HG03103 (cell line): ENCODE measurements at regions not wholly inside any gene's neighbourhood (a gene's known extent, or its start where the extent isn't known, plus 50 kb on each side); places are given as distances from the start of the nearest gene placed in this dataset.
"Not testable (repeated sequence)": the region's sequence is repeated elsewhere in the genome, so short reads cannot be mapped to it uniquely, and the experiment has no call there.

Source experiments
- ATAC-seq: cut with Tn5 transposase; IDR thresholded peaks from one replicate; pipeline ENCODE4 v1.9.1; 2021; ENCODE audit warnings: low read depth; ENCODE audit not compliant: unreplicated experiment

GRCh38 chr3:61438253-61439121, 122.9 kb upstream of the PTPRG start:
- no peak for ATAC-seq

- no peak for ATAC-seq
These were observed 122.3 kb upstream of the PTPRG start for GRCh38 chr3:61439122-61439458.

GRCh38 chr3:61442696-61443095, 118.7 kb upstream of the PTPRG start:
- no peak for ATAC-seq

GRCh38 chr3:61443886-61444285, 117.5 kb upstream of the PTPRG start:
- ATAC-seq, result no peak

GRCh38 chr3:61444782-61445181, 116.6 kb upstream of the PTPRG start:
- ATAC-seq, result no peak

GRCh38 chr3:61445924-61446323, 115.4 kb upstream of the PTPRG start:
- ATAC-seq, result no peak

- no peak for ATAC-seq
These were observed 115.0 kb upstream of the PTPRG start for GRCh38 chr3:61446341-61446740.

- ATAC-seq, result no peak
These were observed 113.0 kb upstream of the PTPRG start for GRCh38 chr3:61448378-61448777.

- no peak for ATAC-seq
These were observed 111.9 kb upstream of the PTPRG start for GRCh38 chr3:61449327-61450040.

GRCh38 chr3:61450866-61451265, 110.5 kb upstream of the PTPRG start:
- ATAC-seq, result no peak

- ATAC-seq, result no peak
These were observed 109.5 kb upstream of the PTPRG start for GRCh38 chr3:61451841-61452240.

GRCh38 chr3:61452535-61453090, 108.8 kb upstream of the PTPRG start:
- ATAC-seq, result no peak

GRCh38 chr3:61454006-61454585, 107.3 kb upstream of the PTPRG start:
- ATAC-seq, result no peak

- ATAC-seq, result no peak
These were observed 106.6 kb upstream of the PTPRG start for GRCh38 chr3:61454801-61455200.

- ATAC-seq, result no peak
These were observed 100.7 kb upstream of the PTPRG start for GRCh38 chr3:61460636-61461035.

GRCh38 chr3:61463191-61463590, 98.2 kb upstream of the PTPRG start:
- ATAC-seq, result no peak

- no peak for ATAC-seq
These were observed 96.7 kb upstream of the PTPRG start for GRCh38 chr3:61464518-61465140.

- no peak for ATAC-seq
These were observed 95.0 kb upstream of the PTPRG start for GRCh38 chr3:61466357-61466756.

GRCh38 chr3:61483997-61484396, 77.4 kb upstream of the PTPRG start:
- no peak for ATAC-seq

- ATAC-seq, result no peak
These were observed 68.0 kb upstream of the PTPRG start for GRCh38 chr3:61493339-61493738.

GRCh38 chr3:61494309-61494708, 67.1 kb upstream of the PTPRG start:
- not testable (repeated sequence) for ATAC-seq
